SU-DHL-6 (cell line): ENCODE measurements at regions not wholly inside any gene's neighbourhood (a gene's known extent, or its start where the extent isn't known, plus 50 kb on each side); places are given as distances from the start of the nearest gene placed in this dataset.

Experiments
- CTCF ChIP-seq: fragments of 200-600 bp; sonication (generic); IDR thresholded peaks from one replicate; pipeline ENCODE4 v1.5.1; 2017; ENCODE audit warnings: antibody characterized with exemption, mild to moderate bottlenecking, low read length, moderate library complexity; ENCODE audit not compliant: insufficient read depth, poor library complexity, severe bottlenecking
- EZH2phosphoT487 ChIP-seq: fragments of 200-600 bp; sonication (generic), shearing (Covaris generic); conservative IDR thresholded peaks from 2 replicates; pipeline ENCODE4 v1.6.1; 2018; ENCODE audit warnings: mild to moderate bottlenecking, antibody characterized with exemption, low read length, moderate library complexity, mixed read lengths

GRCh38 chr5:123719004-123719403, 207.0 kb downstream of the CSNK1G3 start:
- no peak for TF ChIP-seq CTCF
- TF ChIP-seq EZH2phosphoT487 = no peak
